Gastrocnemius medialis (tissue), 4 donors: ENCODE measurements at regions not wholly inside any gene's neighbourhood (a gene's known extent, or its start where the extent isn't known, plus 50 kb on each side); places are given as distances from the start of the nearest gene placed in this dataset.

ENCODE experiments used
- ATAC-seq, 2 donors: fragments of 150-250 bp; one replicate each; pipeline ENCODE4 v1.9.1; 2016
- DNase-seq, 2 donors: peaks; one replicate each; pipeline ENCODE4 v3.0.0-alpha.2; 2019
- H3K27ac ChIP-seq, 4 donors: fragments of 200-600 bp; sonication (generic); 1 replicate in 1 of 4; 2 replicates in 3 of 4; pipeline ENCODE4 v1.5.1; 2016 to 2018; ENCODE audit warnings: mild to moderate bottlenecking in 2 of 4, moderate library complexity in 1 of 4
- H3K27me3 ChIP-seq, 3 donors: fragments of 200-600 bp; sonication (generic) in 2 of 3; 1 replicate in 1 of 3; 2 replicates in 2 of 3; pipeline versions ENCODE4 v1.5.1 to v1.6.0; 2016 to 2019; ENCODE audit warnings: mild to moderate bottlenecking in 1 of 3, moderate library complexity in 1 of 3
- H3K36me3 ChIP-seq, 2 donors: fragments of 200-600 bp; sonication (generic) in 1 of 2; one replicate each; pipeline ENCODE4 v1.5.1; 2017 to 2018
- H3K4me1 ChIP-seq, 2 donors: fragments of 200-600 bp; sonication (generic) in 1 of 2; one replicate each; pipeline ENCODE4 v1.5.1; 2016 to 2017; ENCODE audit warnings: mild to moderate bottlenecking in 2 of 2
- H3K4me3 ChIP-seq, 4 donors: fragments of 200-600 bp; sonication (generic) in 3 of 4; 1 replicate in 1 of 4; 2 replicates in 3 of 4; pipeline ENCODE4 v1.5.1; 2016 to 2019; ENCODE audit warnings: mild to moderate bottlenecking in 2 of 4
- H3K9me3 ChIP-seq, 3 donors: fragments of 200-600 bp; sonication (generic) in 2 of 3; 1 replicate in 1 of 3; 2 replicates in 2 of 3; pipeline ENCODE4 v1.5.1; 2016 to 2019
- CTCF ChIP-seq, 5 experiments: fragments of 450-650 bp in 3 of 5; fragments of 200-600 bp in 2 of 5; sonication (generic) in 2 of 5; IDR thresholded peaks in 4 of 5; conservative IDR thresholded peaks in 1 of 5; 1 replicate in 4 of 5; 2 replicates in 1 of 5; pipeline ENCODE4 v1.5.1; 2016 to 2019; ENCODE audit warnings: antibody characterized with exemption in 5 of 5, mild to moderate bottlenecking in 3 of 5, moderate library complexity in 3 of 5
- POLR2A ChIP-seq, 2 donors: fragments of 450-650 bp; IDR thresholded peaks; one replicate each; pipeline ENCODE4 v1.6.1; 2017; ENCODE audit warnings: antibody characterized with exemption in 2 of 2, mild to moderate bottlenecking in 2 of 2, moderate library complexity in 2 of 2
- in situ Hi-C, 4 donors: fragments of 200-750 bp; cut with MboI; loops; one replicate each; pipeline versions ENCODE4 v1.15.0 to v1.8.0; 2017; ENCODE audit warnings: low sequenced_read_pairs in 4 of 4
- intact Hi-C: fragments of 100-400 bp; cut with DNase I; formaldehyde crosslinking; loops from one replicate; pipeline ENCODE4 v1.15.1; 2023; ENCODE audit warnings: low total_unique reads

- intact Hi-C loops (no loop called here), in situ Hi-C loops (no loop called here)
- no peaks in the 10 kb centered on the region for H3K4me1 ChIP-seq
- no peaks in the 10 kb centered on the region for H3K36me3 ChIP-seq
- no peak overlapping the region for H3K4me3 ChIP-seq
- H3K27ac ChIP-seq: no peak overlapping the region
- H3K27me3 ChIP-seq: no peaks in the 10 kb centered on the region
- no peaks in the 10 kb centered on the region for H3K9me3 ChIP-seq
- ATAC-seq (peak in 1 of 2 donors; percentile 63), DNase-seq (no peak)
- no peak for TF ChIP-seq CTCF (IDR thresholded peaks at IDR 0.05 in 4 of 5, conservative IDR thresholded peaks at IDR 0.05 in 1 of 5)
- no peak for TF ChIP-seq POLR2A (IDR thresholded peaks at IDR 0.05)
Observed at GRCh38 chr1:55974714-55975441, 604.5 kb downstream of the PLPP3 start.

GRCh38 chr1:55970526-55971110 is 608.7 kb downstream of the PLPP3 start:
- no peak for ATAC-seq
- TF ChIP-seq POLR2A (IDR thresholded peaks at IDR 0.05) (no peak), CTCF (IDR thresholded peaks at IDR 0.05 in 4 of 5, conservative IDR thresholded peaks at IDR 0.05 in 1 of 5) (no peak)
- in situ Hi-C loops: no loop called here
- H3K27me3 ChIP-seq: no peaks in the 10 kb centered on the region
- intact Hi-C loops: no loop called here
- H3K4me3 ChIP-seq: no peak overlapping the region
- no peaks in the 10 kb centered on the region for H3K9me3 ChIP-seq
- no peak overlapping the region for H3K27ac ChIP-seq
- H3K36me3 ChIP-seq: no peaks in the 10 kb centered on the region
- DNase-seq: no peak
- H3K4me1 ChIP-seq: no peaks in the 10 kb centered on the region

GRCh38 chr1:55969322-55969721 is 610.0 kb downstream of the PLPP3 start:
- intact Hi-C loops: no loop called here
- Histone ChIP-seq H3K27me3 (no peaks in the 10 kb centered on the region), H3K36me3 (no peaks in the 10 kb centered on the region), H3K27ac (no peak overlapping the region), H3K4me1 (no peaks in the 10 kb centered on the region), H3K4me3 (no peak overlapping the region), H3K9me3 (no peaks in the 10 kb centered on the region)
- DNase-seq (no peak), ATAC-seq (no peak)
- in situ Hi-C loops: no loop called here
- TF ChIP-seq CTCF (IDR thresholded peaks at IDR 0.05 in 4 of 5, conservative IDR thresholded peaks at IDR 0.05 in 1 of 5) (no peak), POLR2A (IDR thresholded peaks at IDR 0.05) (no peak)

GRCh38 chr1:55968661-55969060 is 610.7 kb downstream of the PLPP3 start:
- in situ Hi-C loops: no loop called here
- intact Hi-C loops: no loop called here
- ATAC-seq (no peak), DNase-seq (no peak)
- TF ChIP-seq POLR2A (IDR thresholded peaks at IDR 0.05) (no peak), CTCF (IDR thresholded peaks at IDR 0.05 in 4 of 5, conservative IDR thresholded peaks at IDR 0.05 in 1 of 5) (no peak)
- Histone ChIP-seq H3K4me1 (no peaks in the 10 kb centered on the region), H3K4me3 (no peak overlapping the region), H3K27ac (no peak overlapping the region), H3K9me3 (no peaks in the 10 kb centered on the region), H3K27me3 (no peaks in the 10 kb centered on the region), H3K36me3 (no peaks in the 10 kb centered on the region)
